ENCODE measurements at regions not wholly inside any gene's neighbourhood (a gene's known extent, or its start where the extent isn't known, plus 50 kb on each side); places are given as distances from the start of the nearest gene placed in this dataset.
A peak's percentile ranks its signal among the peaks of the same experiment; 100 is the strongest.

- no peak overlapping the region for H3K4me3 ChIP-seq (ENCODE audit: insufficient read depth, low read depth, low read length)
- no peak overlapping the region for H3K9ac ChIP-seq (ENCODE audit: low read depth, low read length)
- no peaks in the 10 kb centered on the region for H4K20me1 ChIP-seq (ENCODE audit: insufficient read depth, low read length)
- DNase-seq: no peak
- in situ Hi-C loops (cut with MboI; ENCODE audit: low sequenced_read_pairs): no loop called here
- intact Hi-C loops (cut with micrococcal nuclease): no loop called here
- H3K4me2 ChIP-seq (ENCODE audit: low read depth, low read length): no peak overlapping the region
- H2BK15ac ChIP-seq (ENCODE audit: low read depth, low read length): peak overlapping the region; percentile 62; the same call in 1 of the 3 replicates
- H4K5ac ChIP-seq (ENCODE audit: low read depth, low read length): no peak overlapping the region
- peak overlapping the region; percentile 83 for H2AK5ac ChIP-seq (ENCODE audit: low read depth, low read length)
- H3K27me3 ChIP-seq (ENCODE audit: control insufficient read depth, insufficient read depth, low read length): no peaks in the 10 kb centered on the region
- no peak overlapping the region for H2AK9ac ChIP-seq (replicated peaks; ENCODE audit: low read depth, low read length, poor library complexity)
- H3K23ac ChIP-seq (ENCODE audit: low read depth, low read length): no peak overlapping the region
- no peak overlapping the region; a peak in 1 of 4 replicates for H4K8ac ChIP-seq (ENCODE audit: low read depth in 2 of 2, low read length in 2 of 2)
- H3K18ac ChIP-seq (ENCODE audit: low read depth, low read length): no peak overlapping the region
- H3K27ac ChIP-seq (ENCODE audit: insufficient read depth, low read length): no peak overlapping the region
- CTCF ChIA-PET: interaction anchor here (0.9 kb wide), 1 partner anchor 57 kb away, joined by 3 read pairs; no protein-coding TSS in a partner anchor
- no peak overlapping the region for H3K56ac ChIP-seq (ENCODE audit: extremely low read depth, insufficient read depth, low read length)
- BruUV-seq (replicated peaks): no TSS peak
- H3K4ac ChIP-seq (ENCODE audit: low read depth, low read length): peak overlapping the region; percentile 56; the same call in 1 of the 2 replicates
- no peak overlapping the region; the same call in 1 of the 2 replicates for H2BK120ac ChIP-seq (ENCODE audit: low read depth, low read length)
- H3K14ac ChIP-seq (replicated peaks; ENCODE audit: low read depth, low read length): no peak overlapping the region
- no peak for ATAC-seq (ENCODE audit: low read depth)
- no peak overlapping the region for H4K91ac ChIP-seq (ENCODE audit: insufficient read depth, low read depth, low read length)
- POLR2A ChIA-PET (ENCODE audit: unreplicated experiment): no interaction called here
- H2BK5ac ChIP-seq (ENCODE audit: low read depth, low read length, poor library complexity, severe bottlenecking): no peak overlapping the region
- H3K9me3 ChIP-seq (ENCODE audit: control insufficient read depth, insufficient read depth, low read length): no peaks in the 10 kb centered on the region
- H3K79me1 ChIP-seq (ENCODE audit: low read depth in 1 of 2, low read length in 2 of 2): no peaks in the 10 kb centered on the region
- H3K4me1 ChIP-seq (ENCODE audit: control insufficient read depth, insufficient read depth, low read length): no peaks in the 10 kb centered on the region
- no peak overlapping the region for H2BK20ac ChIP-seq (ENCODE audit: low read depth, low read length)
- dilution Hi-C loops (cut with HindIII; ENCODE audit: low sequenced_read_pairs, unreplicated experiment): no loop called here
- no peaks in the 10 kb centered on the region; the same call in 1 of the 2 replicates for H3K9me1 ChIP-seq (ENCODE audit: insufficient read depth, low read length)
- H2AFZ ChIP-seq (replicated peaks; ENCODE audit: low read length, poor library complexity): no peak overlapping the region
- no peak for TF ChIP-seq CHD1 (IDR thresholded peaks at IDR 0.05; ENCODE audit: low read depth, low read length)
- TF ChIP-seq MXI1 (IDR thresholded peaks at IDR 0.05; ENCODE audit: borderline replicate concordance, low read depth, low read length): no peak
- TF ChIP-seq RAD21 (IDR thresholded peaks at IDR 0.05; ENCODE audit: low read length): no peak
- TF ChIP-seq ELK1 (IDR thresholded peaks at IDR 0.05; ENCODE audit: borderline replicate concordance, low read depth, low read length): no peak
- no peak for TF ChIP-seq MAZ (IDR thresholded peaks at IDR 0.05; ENCODE audit: borderline replicate concordance, low read depth, low read length)
- TF ChIP-seq CEBPB (IDR thresholded peaks at IDR 0.05; ENCODE audit: low read depth, low read length): no peak
- TF ChIP-seq RCOR1 (IDR thresholded peaks at IDR 0.05; ENCODE audit: insufficient replicate concordance, low read length): no peak
- no peak for TF ChIP-seq POLR2A (IDR thresholded peaks at IDR 0.05; ENCODE audit: low read depth, low read length)
- TF ChIP-seq USF2 (IDR thresholded peaks at IDR 0.05; ENCODE audit: low read depth, low read length): no peak
- TF ChIP-seq NFE2L2 (IDR thresholded peaks at IDR 0.05; ENCODE audit: low read depth, low read length): no peak
- TF ChIP-seq CTCF (conservative IDR thresholded peaks at IDR 0.05; ENCODE audit: low read depth, low read length): no peak
- no peak for TF ChIP-seq SMC3 (IDR thresholded peaks at IDR 0.05; ENCODE audit: low read depth, low read length)
- no peak for TF ChIP-seq RFX5 (IDR thresholded peaks at IDR 0.05; ENCODE audit: low read depth, low read length)
- TF ChIP-seq FOS (IDR thresholded peaks at IDR 0.05; ENCODE audit: low read depth, low read length): no peak
- no peak for TF ChIP-seq MAFK (IDR thresholded peaks at IDR 0.05; ENCODE audit: low read depth, low read length)
- no peak for TF ChIP-seq BHLHE40 (IDR thresholded peaks at IDR 0.05; ENCODE audit: low read depth, low read length)
- 91% methylated on average over 4 of the region's 9 CpGs; no CpG with 5 or more reads in 1 of the 2 experiments for WGBS, 2 experiments (ENCODE audit: extremely low coverage in 2 of 2, insufficient read length in 1 of 2)
- no peaks in the 10 kb centered on the region for H3K36me3 ChIP-seq (ENCODE audit: control insufficient read depth, insufficient read depth, low read length)
Observed at GRCh38 chr18:56188529-56189275, 449.7 kb downstream of the TXNL1 start.

All from IMR-90 (cell line).